Panc1 (cell line): ENCODE measurements at regions not wholly inside any gene's neighbourhood (a gene's known extent, or its start where the extent isn't known, plus 50 kb on each side); places are given as distances from the start of the nearest gene placed in this dataset.

ENCODE experiments used
- ATAC-seq: fragments of 200-7000 bp; cut with Tn5 transposase; 2 replicates; pipeline ENCODE4 v1.9.1; 2020; ENCODE audit warnings: mild to moderate bottlenecking, moderate library complexity
- BruUV-seq: library from RNA; stranded (reverse); fragments of 400-500 nt; replicated peaks from 2 replicates; lab custom pipeline; 2021; lab: Mats Ljungman, UMichigan
- CTCF ChIA-PET: fragments of 300-600 bp; sonication (Branson Sonifier 250); formaldehyde crosslinking; loops from one replicate; lab custom pipeline; 2022; ENCODE audit warnings: antibody characterized with exemption; lab: Charles Lee
- POLR2A ChIA-PET: fragments of 300-600 bp; sonication (Branson Sonifier 250); formaldehyde crosslinking; loops from one replicate; lab custom pipeline; 2022; ENCODE audit warnings: antibody characterized with exemption; lab: Charles Lee
- DNase-seq: peaks from one replicate; pipeline ENCODE4 v3.0.0-alpha.2; 2010; ENCODE audit warnings: low read depth, low spot score
- H3K27ac ChIP-seq: 2 replicates; pipeline ENCODE4 v1.5.1; 2011; ENCODE audit warnings: mild to moderate bottlenecking, low read length, inconsistent platforms
- H3K27me3 ChIP-seq: fragments of 200-500 bp; sonication (Bioruptor generic); 2 replicates; pipeline ENCODE4 v1.6.0; 2014; ENCODE audit warnings: low read length, inconsistent platforms; ENCODE audit not compliant: control insufficient read depth, insufficient read depth
- H3K36me3 ChIP-seq: fragments of 200-500 bp; sonication (Bioruptor generic); 2 replicates; pipeline ENCODE4 v1.5.1; 2014; ENCODE audit warnings: inconsistent platforms, mild to moderate bottlenecking, low read length, moderate library complexity; ENCODE audit not compliant: control insufficient read depth, insufficient read depth
- H3K4me1 ChIP-seq: 2 replicates; pipeline ENCODE4 v1.5.1; 2011; ENCODE audit warnings: inconsistent platforms, mild to moderate bottlenecking, low read length, moderate library complexity; ENCODE audit not compliant: control insufficient read depth, insufficient read depth
- H3K4me3 ChIP-seq, 2 experiments: 2 replicates each; pipeline ENCODE4 v1.5.1; 2011 to 2012; ENCODE audit warnings: low read depth in 2 of 2, low read length in 2 of 2, mild to moderate bottlenecking in 2 of 2, inconsistent platforms in 1 of 2, moderate library complexity in 1 of 2
- H3K9me3 ChIP-seq: fragments of 200-500 bp; sonication (Bioruptor generic); 2 replicates; pipeline ENCODE4 v1.5.1; 2014; ENCODE audit warnings: low read depth, mild to moderate bottlenecking, inconsistent platforms, low read length, moderate library complexity; ENCODE audit not compliant: control insufficient read depth, insufficient read depth
- POLR2AphosphoS5 ChIP-seq: IDR thresholded peaks from 2 replicates; pipeline ENCODE4 v1.6.1; 2012; ENCODE audit warnings: mild to moderate bottlenecking, low read depth, low read length, moderate library complexity
- SIN3A ChIP-seq: IDR thresholded peaks from 2 replicates; pipeline ENCODE4 v1.6.1; 2012; ENCODE audit warnings: low read depth, mild to moderate bottlenecking, low read length, moderate library complexity, borderline replicate concordance; ENCODE audit not compliant: insufficient read depth
- TCF7L2 ChIP-seq: IDR thresholded peaks from 2 replicates; pipeline ENCODE4 v1.6.1; 2011; ENCODE audit warnings: mild to moderate bottlenecking, low read depth, low read length, inconsistent platforms
- in situ Hi-C: cut with HindIII; loops from 2 replicates; pipeline ENCODE4 v1.10.0; 2016; ENCODE audit warnings: low sequenced_read_pairs, low pct_unique_long_range_greater_than_20kb
- intact Hi-C: fragments of 100-400 bp; cut with micrococcal nuclease; formaldehyde crosslinking; loops from one replicate; pipeline ENCODE4 v1.10.0; 2022; ENCODE audit not compliant: unreplicated experiment
- TF ChIP-seq, protein P1 (sequence below), 2 experiments: IDR thresholded peaks; 2 replicates each; pipeline ENCODE4 v1.6.1; 2011 to 2012; ENCODE audit warnings: low read depth in 2 of 2, control low read depth in 1 of 2, low read length in 1 of 2, mild to moderate bottlenecking in 1 of 2, moderate library complexity in 1 of 2; ENCODE audit not compliant: insufficient read depth in 1 of 2
- TF ChIP-seq, protein P2 (sequence below): fragments of 450-650 bp; IDR thresholded peaks from 2 replicates; pipeline ENCODE4 v1.5.1; 2017; ENCODE audit warnings: mild to moderate bottlenecking

DNA sequence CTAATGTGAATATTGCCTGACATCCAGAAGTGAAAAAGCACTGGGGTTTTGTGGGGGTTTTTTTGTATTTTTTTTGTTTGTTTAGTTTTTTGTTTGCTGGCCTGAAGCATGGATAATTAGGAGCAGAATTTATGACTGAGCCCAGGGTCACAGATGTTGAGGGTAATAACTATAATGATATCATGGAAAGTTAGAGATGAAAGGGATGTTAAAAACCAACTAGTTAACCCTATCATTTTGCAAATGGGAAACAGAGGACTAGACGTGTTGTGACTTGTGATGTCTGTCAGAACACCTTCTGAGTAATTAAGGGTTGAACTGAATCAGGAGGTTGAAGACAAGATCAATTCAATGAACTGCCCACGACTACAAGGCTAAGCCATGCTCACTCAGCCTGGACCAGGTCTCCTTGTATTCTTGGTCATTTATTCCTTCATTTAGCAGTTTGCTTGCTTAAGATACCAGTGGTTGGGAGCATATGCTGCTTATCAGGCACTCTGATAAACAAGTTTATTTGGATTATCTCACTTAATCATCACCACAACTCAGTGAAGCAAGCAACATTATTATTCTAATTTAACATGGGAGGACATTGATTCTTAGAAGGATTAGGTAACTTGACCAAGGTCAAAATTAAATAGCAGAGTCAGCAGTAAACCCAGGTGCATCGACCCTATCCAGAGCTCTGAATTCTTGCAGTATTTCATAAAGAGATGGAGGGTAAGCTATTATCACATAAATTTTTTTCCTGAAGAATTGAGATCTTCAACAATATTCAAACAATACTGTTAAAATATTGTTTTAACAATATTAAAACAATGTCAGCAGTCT, 75.7 kb upstream of the PIK3R1 start:
- BruUV-seq = no TSS peak
- intact Hi-C loops (no loop called here), in situ Hi-C loops (no loop called here)
- no peak for TF ChIP-seq SIN3A
- TF ChIP-seq, protein P1, sequence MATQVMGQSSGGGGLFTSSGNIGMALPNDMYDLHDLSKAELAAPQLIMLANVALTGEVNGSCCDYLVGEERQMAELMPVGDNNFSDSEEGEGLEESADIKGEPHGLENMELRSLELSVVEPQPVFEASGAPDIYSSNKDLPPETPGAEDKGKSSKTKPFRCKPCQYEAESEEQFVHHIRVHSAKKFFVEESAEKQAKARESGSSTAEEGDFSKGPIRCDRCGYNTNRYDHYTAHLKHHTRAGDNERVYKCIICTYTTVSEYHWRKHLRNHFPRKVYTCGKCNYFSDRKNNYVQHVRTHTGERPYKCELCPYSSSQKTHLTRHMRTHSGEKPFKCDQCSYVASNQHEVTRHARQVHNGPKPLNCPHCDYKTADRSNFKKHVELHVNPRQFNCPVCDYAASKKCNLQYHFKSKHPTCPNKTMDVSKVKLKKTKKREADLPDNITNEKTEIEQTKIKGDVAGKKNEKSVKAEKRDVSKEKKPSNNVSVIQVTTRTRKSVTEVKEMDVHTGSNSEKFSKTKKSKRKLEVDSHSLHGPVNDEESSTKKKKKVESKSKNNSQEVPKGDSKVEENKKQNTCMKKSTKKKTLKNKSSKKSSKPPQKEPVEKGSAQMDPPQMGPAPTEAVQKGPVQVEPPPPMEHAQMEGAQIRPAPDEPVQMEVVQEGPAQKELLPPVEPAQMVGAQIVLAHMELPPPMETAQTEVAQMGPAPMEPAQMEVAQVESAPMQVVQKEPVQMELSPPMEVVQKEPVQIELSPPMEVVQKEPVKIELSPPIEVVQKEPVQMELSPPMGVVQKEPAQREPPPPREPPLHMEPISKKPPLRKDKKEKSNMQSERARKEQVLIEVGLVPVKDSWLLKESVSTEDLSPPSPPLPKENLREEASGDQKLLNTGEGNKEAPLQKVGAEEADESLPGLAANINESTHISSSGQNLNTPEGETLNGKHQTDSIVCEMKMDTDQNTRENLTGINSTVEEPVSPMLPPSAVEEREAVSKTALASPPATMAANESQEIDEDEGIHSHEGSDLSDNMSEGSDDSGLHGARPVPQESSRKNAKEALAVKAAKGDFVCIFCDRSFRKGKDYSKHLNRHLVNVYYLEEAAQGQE (IDR thresholded peaks at IDR 0.05; ENCODE audit: insufficient read depth in 1 of 2, low read depth in 2 of 2, low read length in 1 of 2) = no peak
- TF ChIP-seq TCF7L2 = no peak
- TF ChIP-seq POLR2AphosphoS5 = no peak
- TF ChIP-seq, protein P2, sequence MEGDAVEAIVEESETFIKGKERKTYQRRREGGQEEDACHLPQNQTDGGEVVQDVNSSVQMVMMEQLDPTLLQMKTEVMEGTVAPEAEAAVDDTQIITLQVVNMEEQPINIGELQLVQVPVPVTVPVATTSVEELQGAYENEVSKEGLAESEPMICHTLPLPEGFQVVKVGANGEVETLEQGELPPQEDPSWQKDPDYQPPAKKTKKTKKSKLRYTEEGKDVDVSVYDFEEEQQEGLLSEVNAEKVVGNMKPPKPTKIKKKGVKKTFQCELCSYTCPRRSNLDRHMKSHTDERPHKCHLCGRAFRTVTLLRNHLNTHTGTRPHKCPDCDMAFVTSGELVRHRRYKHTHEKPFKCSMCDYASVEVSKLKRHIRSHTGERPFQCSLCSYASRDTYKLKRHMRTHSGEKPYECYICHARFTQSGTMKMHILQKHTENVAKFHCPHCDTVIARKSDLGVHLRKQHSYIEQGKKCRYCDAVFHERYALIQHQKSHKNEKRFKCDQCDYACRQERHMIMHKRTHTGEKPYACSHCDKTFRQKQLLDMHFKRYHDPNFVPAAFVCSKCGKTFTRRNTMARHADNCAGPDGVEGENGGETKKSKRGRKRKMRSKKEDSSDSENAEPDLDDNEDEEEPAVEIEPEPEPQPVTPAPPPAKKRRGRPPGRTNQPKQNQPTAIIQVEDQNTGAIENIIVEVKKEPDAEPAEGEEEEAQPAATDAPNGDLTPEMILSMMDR = no peak
- H3K27me3 ChIP-seq = no peaks in the 10 kb centered on the region; the same call in 1 of the 2 replicates
- no peaks in the 10 kb centered on the region for H3K36me3 ChIP-seq
- no peak for DNase-seq
- POLR2A ChIA-PET = no interaction called here
- H3K4me1 ChIP-seq = no peaks in the 10 kb centered on the region
- H3K27ac ChIP-seq = no peak overlapping the region
- CTCF ChIA-PET = no interaction called here
- no peaks in the 10 kb centered on the region for H3K9me3 ChIP-seq
- no peak overlapping the region for H3K4me3 ChIP-seq
- ATAC-seq = no peak

DNA sequence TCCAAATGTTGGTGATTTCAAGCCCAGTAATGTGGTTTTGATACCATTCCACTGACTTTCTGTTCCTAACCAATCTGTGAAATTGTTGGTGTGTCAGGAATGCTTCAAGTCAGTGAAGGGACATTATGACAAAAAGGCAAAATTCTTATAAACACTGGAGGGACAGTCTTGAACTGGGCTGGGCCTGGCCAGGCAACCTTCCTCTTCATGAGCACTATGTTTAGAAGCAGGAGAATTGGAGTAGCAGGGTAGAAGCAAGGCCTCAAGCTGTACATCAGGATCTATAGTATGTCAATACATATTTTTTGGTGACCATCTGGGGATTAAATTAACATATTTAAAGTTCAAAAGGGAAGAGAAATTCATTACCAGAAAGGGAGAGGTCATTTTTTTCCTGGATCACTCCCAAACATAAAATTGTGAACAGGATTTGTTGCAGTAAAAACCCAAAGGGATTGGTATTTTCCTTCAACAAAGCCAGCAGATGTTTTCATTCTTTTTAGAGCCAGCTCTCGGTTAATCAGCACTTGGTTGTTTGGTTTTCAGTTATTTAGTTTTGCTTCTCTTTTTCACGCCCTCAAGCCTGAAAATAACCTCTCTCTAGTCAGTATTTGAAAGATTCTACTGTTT, 77.9 kb upstream of the PIK3R1 start:
- Histone ChIP-seq H3K4me1 (no peaks in the 10 kb centered on the region), H3K27ac (no peak overlapping the region), H3K27me3 (no peaks in the 10 kb centered on the region; the same call in 1 of the 2 replicates), H3K4me3 (no peak overlapping the region), H3K36me3 (no peaks in the 10 kb centered on the region), H3K9me3 (no peaks in the 10 kb centered on the region)
- in situ Hi-C loops (no loop called here), intact Hi-C loops (no loop called here)
- DNase-seq = no peak
- TF ChIP-seq, protein P2 = no peak
- TF ChIP-seq, protein P1 (IDR thresholded peaks at IDR 0.05; ENCODE audit: insufficient read depth in 1 of 2, low read depth in 2 of 2, low read length in 1 of 2) = no peak
- no peak for TF ChIP-seq TCF7L2
- no peak for TF ChIP-seq SIN3A
- TF ChIP-seq POLR2AphosphoS5 = no peak
- no peak for ATAC-seq
- BruUV-seq = no TSS peak
- CTCF ChIA-PET = no interaction called here
- POLR2A ChIA-PET = no interaction called here
